HG03565 (cell line): ENCODE measurements at regions not wholly inside any gene's neighbourhood (a gene's known extent, or its start where the extent isn't known, plus 50 kb on each side); places are given as distances from the start of the nearest gene placed in this dataset.
"Not testable (repeated sequence)": the region's sequence is repeated elsewhere in the genome, so short reads cannot be mapped to it uniquely, and the experiment has no call there.

Experiments used
- ATAC-seq: cut with Tn5 transposase; IDR thresholded peaks from one replicate; pipeline ENCODE4 v1.9.1; 2021; ENCODE audit warnings: mild to moderate bottlenecking, moderate library complexity; ENCODE audit not compliant: unreplicated experiment

DNA sequence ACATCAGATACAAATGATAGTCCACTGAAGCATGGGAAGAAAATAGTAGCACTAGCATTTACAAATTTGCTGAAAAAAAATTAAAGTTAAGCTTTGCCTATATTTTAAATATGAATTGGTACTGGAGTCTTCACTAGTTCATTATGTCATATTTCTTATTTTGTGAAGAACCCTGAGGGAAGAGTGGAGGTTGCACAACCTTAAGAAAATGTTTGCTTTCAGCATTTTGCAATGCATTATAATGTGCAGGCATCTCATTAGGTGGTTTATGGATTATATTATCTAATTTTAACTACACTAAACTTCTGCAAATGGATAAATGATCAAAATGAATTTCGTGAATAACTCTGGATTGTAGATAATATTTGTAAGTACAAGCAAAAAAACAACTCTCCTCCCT, 390.8 kb upstream of the HS3ST5 start:
- ATAC-seq = no peak

- no peak for ATAC-seq
Observed at GRCh38 chr6:114718716-114719270, 376.0 kb upstream of the HS3ST5 start.

DNA sequence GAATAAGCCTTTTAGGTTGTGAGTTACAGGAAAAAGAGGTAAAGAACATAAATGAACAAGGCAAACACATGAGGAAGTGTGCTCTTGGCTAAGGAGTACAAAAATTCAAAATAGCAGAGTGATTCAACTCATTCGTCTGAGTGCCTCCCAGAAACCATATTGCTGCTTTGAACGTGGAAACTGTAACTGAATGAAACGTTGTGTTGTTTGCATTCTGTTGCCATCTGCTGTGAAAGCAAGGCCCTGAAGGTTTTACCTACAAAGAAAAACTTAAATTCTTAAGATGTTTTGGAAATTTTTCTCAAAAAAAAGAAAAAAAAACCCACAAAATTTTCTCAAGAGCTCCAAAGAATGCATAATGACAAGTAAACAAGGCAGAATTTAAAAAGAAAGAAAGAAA, 375.4 kb upstream of the HS3ST5 start:
- ATAC-seq = no peak

- peak; percentile 35 for ATAC-seq
Observed at GRCh38 chr6:114714836-114715507, 372.1 kb upstream of the HS3ST5 start.

- peak; percentile 35 for ATAC-seq
Observed at GRCh38 chr6:114713690-114714089, 370.9 kb upstream of the HS3ST5 start.

- peak; percentile 44 for ATAC-seq
Observed at GRCh38 chr6:114712129-114712662, 369.4 kb upstream of the HS3ST5 start.

DNA sequence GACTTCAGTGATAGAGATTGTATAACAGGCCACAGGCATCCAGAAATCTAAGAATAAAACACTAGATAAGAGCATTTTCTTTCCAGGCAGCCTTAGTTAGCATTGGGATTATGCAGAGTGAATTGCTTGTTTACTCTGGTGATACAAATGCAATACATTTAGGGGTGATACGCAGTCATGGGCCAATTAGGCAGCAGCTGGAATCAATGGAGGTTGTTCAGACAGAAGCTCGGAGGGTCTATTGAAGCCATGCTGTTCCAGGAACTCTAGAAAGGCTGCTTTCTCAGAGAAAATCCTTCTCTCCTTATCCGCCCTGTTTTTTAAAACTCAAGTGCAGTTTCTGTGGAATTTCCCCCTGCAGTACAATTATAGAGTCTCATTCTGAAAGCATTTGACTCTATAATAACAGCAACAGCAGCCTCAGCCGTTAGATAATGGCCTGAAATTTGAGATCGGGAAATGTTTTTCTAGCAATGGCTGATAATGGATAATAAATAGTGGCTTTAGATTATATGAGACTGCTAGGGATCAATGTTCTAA, 364.3 kb upstream of the HS3ST5 start:
- no peak for ATAC-seq

DNA sequence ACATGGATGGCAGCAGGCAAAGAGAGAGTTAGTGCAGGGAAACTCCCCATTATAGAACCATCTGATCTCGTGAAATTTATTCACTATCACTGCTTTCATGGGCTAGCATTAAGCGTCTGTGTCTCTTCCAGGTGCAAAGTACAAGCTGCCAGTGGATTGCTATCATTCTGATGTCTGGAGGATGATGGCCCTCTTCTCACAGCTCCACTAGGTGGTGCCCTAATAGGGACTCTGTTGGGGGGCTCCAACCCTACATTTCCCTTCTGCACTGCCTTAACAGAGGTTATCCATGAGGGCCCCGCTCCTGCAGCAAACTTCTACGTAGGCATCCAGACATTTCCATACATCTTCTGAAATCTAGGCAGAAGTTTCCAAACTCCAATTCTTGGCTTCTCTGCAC, 347.8 kb upstream of the HS3ST5 start:
- ATAC-seq = no peak

- no peak for ATAC-seq
Observed at GRCh38 chr6:114659513-114659912, 316.7 kb upstream of the HS3ST5 start.

DNA sequence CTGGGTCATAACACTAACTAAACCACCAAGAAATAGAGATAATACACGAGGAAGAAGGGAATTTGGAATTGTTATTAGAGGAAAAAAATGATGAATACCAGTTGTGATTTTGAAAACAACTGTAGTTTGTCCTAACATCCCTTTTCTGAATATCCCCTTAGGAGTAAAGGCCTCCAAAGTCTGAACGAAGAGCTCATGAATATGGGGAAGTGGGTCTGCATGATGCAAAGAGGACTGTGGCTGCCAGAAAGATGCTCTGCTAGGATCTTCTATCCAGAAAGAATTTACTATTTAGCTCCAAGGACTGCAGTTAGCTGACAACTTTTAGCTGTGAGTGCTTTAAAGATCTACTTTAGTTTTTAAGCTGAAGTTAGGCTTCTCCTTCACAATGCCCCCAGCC, 308.8 kb upstream of the HS3ST5 start:
- ATAC-seq = no peak

- ATAC-seq = no peak
Observed at GRCh38 chr6:114650891-114651290, 308.1 kb upstream of the HS3ST5 start.

DNA sequence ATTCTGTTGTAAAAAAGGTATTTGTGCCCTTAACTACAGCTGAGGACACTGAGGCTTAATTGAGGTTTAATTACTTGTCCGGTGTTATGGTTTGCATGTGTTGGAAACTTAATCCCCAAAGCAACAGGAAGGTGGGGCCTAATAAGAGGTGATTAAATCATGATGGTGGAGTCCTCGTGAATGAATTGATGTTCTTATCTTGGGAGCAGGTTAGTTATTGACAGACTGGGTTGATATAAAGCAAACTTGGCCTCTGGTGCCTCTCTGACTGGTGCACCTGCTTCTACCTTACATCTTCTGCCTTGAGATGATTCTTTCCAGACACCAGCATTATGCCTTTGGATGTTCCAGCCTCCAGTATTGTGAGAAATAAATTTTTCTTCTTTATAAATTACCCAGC, 306.5 kb upstream of the HS3ST5 start:
- ATAC-seq = no peak

- ATAC-seq = no peak
Observed at GRCh38 chr6:114648847-114649246, 306.0 kb upstream of the HS3ST5 start.

DNA sequence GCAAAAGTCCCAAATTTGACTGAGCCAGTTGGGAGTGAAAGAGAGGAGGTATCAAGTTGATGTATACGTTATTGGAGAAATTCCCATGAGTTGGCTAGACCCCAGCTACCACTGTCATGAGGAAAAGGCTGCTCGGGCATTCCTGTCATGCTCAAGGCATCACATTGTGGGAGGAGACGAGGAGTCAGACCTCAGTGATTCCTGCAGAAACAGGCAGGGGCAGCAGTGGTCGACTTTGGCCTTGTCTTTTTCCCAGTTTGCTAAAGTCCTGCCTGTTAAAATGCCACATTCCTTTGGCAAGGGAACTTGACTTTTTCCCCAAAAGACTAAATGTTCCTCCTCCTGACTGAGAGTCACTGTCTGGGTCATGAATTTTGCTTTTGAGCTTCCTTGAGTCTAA, 295.5 kb upstream of the HS3ST5 start:
- no peak for ATAC-seq

DNA sequence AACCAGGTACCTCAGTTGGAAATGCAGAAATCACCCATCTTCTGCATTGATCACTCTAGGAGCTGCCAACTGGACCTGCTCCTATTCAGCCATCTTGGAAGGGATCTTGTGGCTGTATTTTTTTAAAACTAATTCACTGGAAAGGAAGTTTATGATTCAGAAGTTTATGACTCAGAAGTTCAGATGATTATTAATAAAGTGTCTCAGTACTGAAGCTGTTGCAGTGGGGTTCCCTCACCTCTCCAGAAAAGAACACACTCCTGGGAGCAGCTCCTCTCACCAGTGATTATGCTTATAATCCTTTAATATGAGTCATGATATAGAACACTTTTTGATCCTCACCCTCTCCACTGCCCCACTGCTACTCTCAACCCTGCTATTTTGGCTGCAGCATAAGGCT, 291.2 kb upstream of the HS3ST5 start:
- ATAC-seq = no peak

DNA sequence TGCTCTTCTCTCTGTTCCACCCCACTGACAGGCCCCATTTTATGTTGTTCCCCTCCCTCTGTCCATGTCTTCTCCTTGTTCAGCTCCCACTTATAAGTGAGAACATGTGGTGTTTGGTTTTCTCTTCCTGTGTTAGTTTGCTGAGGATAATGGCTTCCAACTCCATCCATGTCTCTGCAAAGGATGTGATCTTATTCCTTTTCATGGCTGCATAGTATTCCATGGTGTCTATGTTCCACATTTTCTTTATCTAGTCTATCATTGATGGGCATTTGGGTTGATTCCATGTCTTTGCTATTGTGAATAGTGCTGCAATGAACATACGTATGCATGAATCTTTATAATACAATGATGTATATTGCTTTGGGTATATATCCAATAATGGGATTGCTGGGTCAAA, 283.4 kb upstream of the HS3ST5 start:
- ATAC-seq = not testable (repeated sequence)

GRCh38 chr6:114619621-114620200, 276.9 kb upstream of the HS3ST5 start:
- ATAC-seq = no peak

- no peak for ATAC-seq
Observed at GRCh38 chr6:114611696-114612095, 268.9 kb upstream of the HS3ST5 start.

- ATAC-seq = no peak
Observed at GRCh38 chr6:114608091-114608490, 265.3 kb upstream of the HS3ST5 start.

DNA sequence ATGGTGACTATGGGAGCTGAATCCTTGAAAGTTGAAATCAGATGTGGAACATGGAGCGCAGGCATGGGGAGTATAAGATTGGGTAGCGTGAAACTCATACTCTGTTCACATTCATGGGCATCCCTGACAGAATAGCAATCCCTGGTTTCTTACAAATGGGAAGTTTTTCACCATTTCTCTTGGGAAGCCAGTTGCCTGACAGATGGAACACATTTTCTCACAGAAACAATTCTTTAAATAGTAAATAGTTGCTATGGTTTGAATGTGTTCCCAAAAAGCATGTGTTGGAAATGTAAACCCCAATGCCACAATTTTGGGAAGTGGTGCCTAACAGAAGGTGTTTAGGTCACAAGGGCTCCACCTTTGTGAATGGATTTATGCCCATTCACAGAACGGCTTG, 262.8 kb upstream of the HS3ST5 start:
- no peak for ATAC-seq

GRCh38 chr6:114600381-114600780, 257.6 kb upstream of the HS3ST5 start:
- ATAC-seq = no peak

- ATAC-seq = no peak
Observed at GRCh38 chr6:114595591-114595990, 252.8 kb upstream of the HS3ST5 start.
